Prostate gland (tissue), 2 donors: ENCODE measurements at regions not wholly inside any gene's neighbourhood (a gene's known extent, or its start where the extent isn't known, plus 50 kb on each side); places are given as distances from the start of the nearest gene placed in this dataset.

ENCODE experiments used
- DNase-seq: peaks from one replicate; pipeline ENCODE4 v3.0.0-alpha.2; 2019; ENCODE audit warnings: low spot score
- H3K27ac ChIP-seq, 2 donors: fragments of 200-600 bp; sonication (generic); 2 replicates each; pipeline ENCODE4 v1.5.1; 2017 to 2019
- H3K27me3 ChIP-seq: fragments of 200-600 bp; sonication (generic); replicated peaks from 2 replicates; pipeline ENCODE4 v1.5.1; 2019; ENCODE audit not compliant: insufficient read depth
- H3K36me3 ChIP-seq, 2 donors: fragments of 200-600 bp; sonication (generic); 1 replicate in 1 of 2; 2 replicates in 1 of 2; pipeline versions ENCODE4 v1.5.1 to v1.8.1; 2017 to 2019
- H3K4me1 ChIP-seq: fragments of 200-600 bp; sonication (generic); replicated peaks from 2 replicates; pipeline ENCODE4 v1.5.1; 2019
- H3K4me3 ChIP-seq, 2 donors: fragments of 200-600 bp; sonication (generic); 2 replicates each; pipeline ENCODE4 v1.5.1; 2017 to 2019
- H3K9me3 ChIP-seq: fragments of 200-600 bp; sonication (generic); 2 replicates; pipeline ENCODE4 v1.5.1; 2017
- POLR2A ChIP-seq: fragments of 450-650 bp; IDR thresholded peaks from one replicate; pipeline ENCODE4 v1.6.1; 2016; ENCODE audit warnings: antibody characterized with exemption, mild to moderate bottlenecking
- POLR2AphosphoS5 ChIP-seq: sonication (generic); formaldehyde crosslinking; IDR thresholded peaks from one replicate; pipeline ENCODE4 v1.6.1; 2017; ENCODE audit warnings: antibody characterized with exemption
- WGBS: methylation state at CpG from one replicate; pipeline ENCODE4 v1.1.5; 2018; 5-methylcytosine and 5-hydroxymethylcytosine counted together
- intact Hi-C: fragments of 100-400 bp; cut with DNase I; formaldehyde crosslinking; loops from one replicate; pipeline ENCODE4 v1.14.2; 2022
- TF ChIP-seq, protein P1 (sequence below), 4 experiments: fragments of 200-600 bp in 2 of 4; fragments of 450-650 bp in 2 of 4; sonication (generic) in 2 of 4; IDR thresholded peaks; 1 replicate in 3 of 4; 2 replicates in 1 of 4; pipeline ENCODE4 v1.5.1; 2016 to 2019; ENCODE audit warnings: antibody characterized with exemption in 4 of 4, mild to moderate bottlenecking in 2 of 4, moderate library complexity in 2 of 4

DNA sequence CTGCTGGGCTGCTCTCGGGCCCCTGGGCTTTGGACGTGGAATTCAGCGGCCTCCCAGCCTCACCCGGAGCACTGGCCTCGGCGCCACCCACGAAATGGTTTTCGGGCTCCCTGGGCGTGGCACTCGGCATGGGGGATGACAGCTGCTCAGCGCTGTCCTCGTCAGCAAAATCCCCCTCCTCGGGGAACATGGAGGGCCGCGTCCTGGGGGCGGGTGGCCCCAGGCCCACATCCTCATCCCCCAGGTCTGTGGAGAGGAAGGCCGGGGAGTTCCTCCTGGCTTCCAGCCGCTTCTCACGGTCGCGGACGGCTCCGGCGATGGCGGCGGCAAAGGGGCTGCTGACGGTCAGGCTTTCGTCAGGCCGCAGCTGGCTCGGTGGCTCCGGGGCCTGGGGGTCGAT lies 88.4 kb downstream of the CTTN start:
- intact Hi-C loops = no loop called here
- H3K27me3 ChIP-seq = no peaks in the 10 kb centered on the region
- TF ChIP-seq, protein P1, sequence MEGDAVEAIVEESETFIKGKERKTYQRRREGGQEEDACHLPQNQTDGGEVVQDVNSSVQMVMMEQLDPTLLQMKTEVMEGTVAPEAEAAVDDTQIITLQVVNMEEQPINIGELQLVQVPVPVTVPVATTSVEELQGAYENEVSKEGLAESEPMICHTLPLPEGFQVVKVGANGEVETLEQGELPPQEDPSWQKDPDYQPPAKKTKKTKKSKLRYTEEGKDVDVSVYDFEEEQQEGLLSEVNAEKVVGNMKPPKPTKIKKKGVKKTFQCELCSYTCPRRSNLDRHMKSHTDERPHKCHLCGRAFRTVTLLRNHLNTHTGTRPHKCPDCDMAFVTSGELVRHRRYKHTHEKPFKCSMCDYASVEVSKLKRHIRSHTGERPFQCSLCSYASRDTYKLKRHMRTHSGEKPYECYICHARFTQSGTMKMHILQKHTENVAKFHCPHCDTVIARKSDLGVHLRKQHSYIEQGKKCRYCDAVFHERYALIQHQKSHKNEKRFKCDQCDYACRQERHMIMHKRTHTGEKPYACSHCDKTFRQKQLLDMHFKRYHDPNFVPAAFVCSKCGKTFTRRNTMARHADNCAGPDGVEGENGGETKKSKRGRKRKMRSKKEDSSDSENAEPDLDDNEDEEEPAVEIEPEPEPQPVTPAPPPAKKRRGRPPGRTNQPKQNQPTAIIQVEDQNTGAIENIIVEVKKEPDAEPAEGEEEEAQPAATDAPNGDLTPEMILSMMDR (IDR thresholded peaks at IDR 0.05) = no peak
- TF ChIP-seq POLR2A (no peak), POLR2AphosphoS5 (no peak)
- WGBS = 94% methylated on average over 32 of the region's 32 CpGs
- no peak overlapping the region for H3K27ac ChIP-seq
- no peaks in the 10 kb centered on the region for H3K9me3 ChIP-seq
- no peak for DNase-seq
- no peak overlapping the region for H3K4me3 ChIP-seq
- no peaks in the 10 kb centered on the region for H3K36me3 ChIP-seq
- no peaks in the 10 kb centered on the region for H3K4me1 ChIP-seq

DNA sequence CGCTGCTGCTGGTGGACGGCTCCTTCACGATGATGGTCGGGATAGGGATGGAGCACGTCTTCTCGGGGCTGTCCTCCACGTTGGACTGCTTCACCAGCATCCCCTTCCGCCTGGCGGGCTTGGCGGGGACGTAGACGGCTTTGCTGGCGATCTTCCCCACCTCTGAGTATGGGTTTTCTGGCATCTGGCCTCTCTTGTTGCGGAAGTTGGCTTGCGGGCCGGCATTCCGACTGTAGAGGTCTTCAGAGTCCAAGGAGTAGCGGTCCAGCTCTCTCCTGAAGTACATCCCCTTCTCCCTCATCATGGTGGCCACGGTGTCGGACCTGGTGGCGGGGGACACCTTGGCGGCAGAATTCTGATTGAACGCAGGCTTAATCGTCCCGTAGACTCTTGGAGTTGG lies 88.8 kb downstream of the CTTN start:
- no peaks in the 10 kb centered on the region for H3K9me3 ChIP-seq
- no peak for DNase-seq
- no peaks in the 10 kb centered on the region for H3K27me3 ChIP-seq
- intact Hi-C loops = no loop called here
- TF ChIP-seq, protein P1 (IDR thresholded peaks at IDR 0.05) = no peak
- TF ChIP-seq POLR2AphosphoS5 (no peak), POLR2A (no peak)
- no peak overlapping the region for H3K27ac ChIP-seq
- no peak overlapping the region for H3K4me3 ChIP-seq
- H3K36me3 ChIP-seq = no peaks in the 10 kb centered on the region
- H3K4me1 ChIP-seq = no peaks in the 10 kb centered on the region
- 93% methylated on average over 18 of the region's 25 CpGs for WGBS

DNA sequence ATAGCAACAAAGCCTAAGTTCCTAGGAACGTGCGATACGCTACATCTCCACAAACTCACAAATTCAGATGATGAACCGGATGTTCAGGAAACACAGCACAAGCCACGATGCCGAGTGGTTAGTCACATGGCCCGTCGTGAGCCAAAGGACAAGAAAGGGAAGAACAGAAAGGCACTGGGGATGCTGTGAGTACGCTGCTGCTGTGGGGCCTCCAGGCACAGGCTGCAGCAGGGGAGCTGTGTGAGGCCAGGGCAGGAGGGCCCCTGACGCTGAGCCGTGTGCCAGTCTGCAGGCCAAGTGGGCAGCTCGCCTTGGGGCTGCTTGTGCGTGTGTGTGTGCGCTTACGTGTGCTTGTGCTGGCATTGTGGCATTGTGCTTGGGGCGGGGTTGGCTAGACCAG lies 89.4 kb downstream of the CTTN start:
- no peaks in the 10 kb centered on the region for H3K36me3 ChIP-seq
- DNase-seq = no peak
- H3K4me1 ChIP-seq = no peaks in the 10 kb centered on the region
- no peak overlapping the region for H3K27ac ChIP-seq
- intact Hi-C loops = no loop called here
- TF ChIP-seq POLR2AphosphoS5 (no peak), POLR2A (no peak)
- TF ChIP-seq, protein P1 (IDR thresholded peaks at IDR 0.05) = no peak
- WGBS = 82% methylated on average over 16 of the region's 16 CpGs
- no peaks in the 10 kb centered on the region for H3K9me3 ChIP-seq
- no peaks in the 10 kb centered on the region for H3K27me3 ChIP-seq
- no peak overlapping the region for H3K4me3 ChIP-seq

DNA sequence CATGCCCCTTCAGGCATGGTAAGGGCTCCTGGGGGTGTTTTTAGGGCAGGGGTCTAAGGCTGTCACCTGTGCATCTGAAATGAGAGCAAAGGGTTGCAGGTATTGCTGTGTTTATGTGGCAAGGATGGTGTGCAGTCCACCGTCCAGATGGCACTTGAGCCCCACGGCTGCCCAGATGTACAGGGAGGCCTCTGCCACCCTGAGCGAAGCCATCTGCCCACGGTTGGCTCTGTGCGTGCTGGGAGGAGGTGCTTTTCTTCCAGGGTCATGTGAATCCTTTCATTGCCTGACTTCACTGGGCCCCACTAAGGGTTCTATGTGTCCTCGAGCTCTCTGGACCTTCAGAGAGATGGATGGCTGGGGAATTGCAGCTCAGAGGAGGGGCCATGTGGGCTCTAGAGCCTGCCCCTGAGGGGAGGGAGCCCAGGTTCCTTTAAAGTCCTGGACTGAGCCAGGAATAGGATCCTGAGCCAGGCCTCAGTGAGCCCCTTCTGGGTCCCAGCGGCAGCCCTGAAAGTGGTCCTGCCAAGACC lies 89.9 kb downstream of the CTTN start:
- Histone ChIP-seq H3K4me3 (no peak overlapping the region), H3K27me3 (no peaks in the 10 kb centered on the region), H3K4me1 (no peaks in the 10 kb centered on the region), H3K9me3 (no peaks in the 10 kb centered on the region), H3K27ac (no peak overlapping the region), H3K36me3 (no peaks in the 10 kb centered on the region)
- no peak for TF ChIP-seq POLR2A
- TF ChIP-seq, protein P1 (IDR thresholded peaks at IDR 0.05) = no peak
- no peak for TF ChIP-seq POLR2AphosphoS5
- 90% methylated on average over 7 of the region's 7 CpGs for WGBS
- intact Hi-C loops = no loop called here
- no peak for DNase-seq

DNA sequence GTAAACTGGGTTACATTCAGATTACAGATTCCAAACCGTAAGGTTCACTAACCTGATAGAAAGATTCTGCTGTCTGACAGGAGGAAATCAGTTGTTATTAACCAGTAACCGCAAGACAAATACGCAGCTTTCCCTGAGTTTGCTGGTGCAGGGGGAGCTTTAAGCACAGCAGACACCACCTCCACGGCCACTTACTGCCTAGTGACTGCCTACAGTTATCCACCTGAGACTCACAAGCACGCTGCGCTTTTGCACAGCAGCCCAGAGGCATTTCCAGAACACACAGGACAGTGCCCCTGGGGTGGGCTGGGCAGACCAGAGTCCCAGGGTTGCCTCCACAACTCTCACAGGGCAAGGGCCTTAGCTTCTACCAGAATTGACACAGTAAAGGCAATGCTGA lies 90.9 kb downstream of the CTTN start:
- intact Hi-C loops = no loop called here
- Histone ChIP-seq H3K4me3 (no peak overlapping the region), H3K9me3 (no peaks in the 10 kb centered on the region), H3K4me1 (no peaks in the 10 kb centered on the region), H3K36me3 (no peaks in the 10 kb centered on the region), H3K27me3 (no peaks in the 10 kb centered on the region), H3K27ac (no peak overlapping the region)
- no peak for DNase-seq
- TF ChIP-seq, protein P1 (IDR thresholded peaks at IDR 0.05) = no peak
- TF ChIP-seq POLR2AphosphoS5 = no peak
- TF ChIP-seq POLR2A = no peak
- WGBS = 97% methylated on average over 6 of the region's 6 CpGs
